ENCODE measurements at regions not wholly inside any gene's neighbourhood (a gene's known extent, or its start where the extent isn't known, plus 50 kb on each side); places are given as distances from the start of the nearest gene placed in this dataset.

DNA sequence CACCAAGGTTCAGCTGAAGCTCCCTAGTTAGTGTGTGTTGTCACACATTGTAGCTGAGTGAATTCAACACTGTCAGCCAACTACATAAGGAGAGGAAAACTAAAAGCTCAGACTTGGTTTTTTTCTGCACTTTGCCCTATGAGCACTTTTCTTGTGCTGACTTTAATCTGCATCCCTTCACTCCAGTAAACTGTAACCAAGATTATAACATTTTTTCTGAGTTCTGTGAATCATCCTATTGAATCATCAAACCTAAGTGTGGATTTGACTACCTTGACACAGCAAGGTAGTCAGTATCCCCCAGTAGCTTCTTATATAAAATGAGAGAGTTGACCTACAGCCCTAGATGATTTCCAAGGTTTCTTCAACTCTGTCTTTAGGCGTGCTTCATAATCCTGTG lies 325.0 kb downstream of the AGTPBP1 start:
- Histone ChIP-seq H3K27me3 (no peaks in the 10 kb centered on the region), H3K27ac (no peak overlapping the region), H3K4me3 (no peak overlapping the region), H3K9me3 (no peaks in the 10 kb centered on the region), H3K4me1 (no peaks in the 10 kb centered on the region), H3K36me3 (no peaks in the 10 kb centered on the region)
- no peak for DNase-seq (ENCODE audit: low spot score)
- TF ChIP-seq, protein P1, sequence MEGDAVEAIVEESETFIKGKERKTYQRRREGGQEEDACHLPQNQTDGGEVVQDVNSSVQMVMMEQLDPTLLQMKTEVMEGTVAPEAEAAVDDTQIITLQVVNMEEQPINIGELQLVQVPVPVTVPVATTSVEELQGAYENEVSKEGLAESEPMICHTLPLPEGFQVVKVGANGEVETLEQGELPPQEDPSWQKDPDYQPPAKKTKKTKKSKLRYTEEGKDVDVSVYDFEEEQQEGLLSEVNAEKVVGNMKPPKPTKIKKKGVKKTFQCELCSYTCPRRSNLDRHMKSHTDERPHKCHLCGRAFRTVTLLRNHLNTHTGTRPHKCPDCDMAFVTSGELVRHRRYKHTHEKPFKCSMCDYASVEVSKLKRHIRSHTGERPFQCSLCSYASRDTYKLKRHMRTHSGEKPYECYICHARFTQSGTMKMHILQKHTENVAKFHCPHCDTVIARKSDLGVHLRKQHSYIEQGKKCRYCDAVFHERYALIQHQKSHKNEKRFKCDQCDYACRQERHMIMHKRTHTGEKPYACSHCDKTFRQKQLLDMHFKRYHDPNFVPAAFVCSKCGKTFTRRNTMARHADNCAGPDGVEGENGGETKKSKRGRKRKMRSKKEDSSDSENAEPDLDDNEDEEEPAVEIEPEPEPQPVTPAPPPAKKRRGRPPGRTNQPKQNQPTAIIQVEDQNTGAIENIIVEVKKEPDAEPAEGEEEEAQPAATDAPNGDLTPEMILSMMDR (IDR thresholded peaks at IDR 0.05), result no peak

DNA sequence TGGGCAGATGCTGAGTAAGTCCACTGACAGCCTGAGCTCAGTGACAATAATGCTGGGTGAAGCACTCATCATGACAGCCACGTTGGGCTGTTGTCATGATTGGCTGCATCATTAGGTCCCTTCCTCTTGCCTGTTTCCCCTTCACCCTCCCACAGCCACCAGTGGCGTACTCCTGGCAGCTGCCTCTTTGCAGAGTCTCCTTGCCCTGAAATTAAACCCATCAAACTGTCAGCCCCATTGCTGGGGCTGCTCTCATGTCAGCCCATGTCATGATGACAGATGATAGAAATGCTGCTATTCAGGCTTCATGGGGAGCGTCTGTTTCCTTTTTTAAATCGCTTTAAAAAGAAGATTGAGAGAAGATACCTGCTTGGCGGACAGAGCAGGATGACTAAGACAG lies 327.4 kb downstream of the AGTPBP1 start:
- H3K4me3 ChIP-seq, result no peak overlapping the region

DNA sequence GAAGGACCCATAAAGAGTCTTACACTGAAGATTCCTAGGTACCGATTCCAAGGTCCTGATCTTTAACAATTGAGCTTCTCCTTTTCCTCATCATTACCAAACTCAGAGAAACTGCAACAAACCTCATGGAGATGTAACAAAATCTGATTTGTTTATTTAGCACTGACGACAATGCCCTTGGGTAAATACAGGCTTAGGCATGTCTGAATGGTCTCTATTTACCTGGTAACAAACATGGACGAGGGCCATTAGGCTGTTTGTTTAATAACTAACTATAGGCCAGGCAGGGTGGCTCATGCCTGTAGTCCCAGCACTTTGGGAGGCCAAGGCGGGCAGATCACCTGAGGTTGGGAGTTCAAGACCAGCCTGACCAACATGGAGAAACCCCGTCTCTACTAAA lies 333.3 kb downstream of the AGTPBP1 start:
- no peaks in the 10 kb centered on the region for H3K27me3 ChIP-seq
- no peaks in the 10 kb centered on the region for H3K36me3 ChIP-seq
- TF ChIP-seq, protein P1 (IDR thresholded peaks at IDR 0.05), result no peak
- no peak overlapping the region for H3K27ac ChIP-seq
- no peaks in the 10 kb centered on the region for H3K4me1 ChIP-seq
- DNase-seq (ENCODE audit: low spot score), result no peak
- H3K9me3 ChIP-seq, result no peaks in the 10 kb centered on the region
- no peak overlapping the region for H3K4me3 ChIP-seq

More for the DNA sequence above, 327.4 kb downstream of the AGTPBP1 start:
- H3K4me1 ChIP-seq, result no peaks in the 10 kb centered on the region
- TF ChIP-seq, protein P1 (IDR thresholded peaks at IDR 0.05), result no peak
- no peak overlapping the region for H3K27ac ChIP-seq
- no peaks in the 10 kb centered on the region for H3K27me3 ChIP-seq
- no peaks in the 10 kb centered on the region for H3K9me3 ChIP-seq
- no peaks in the 10 kb centered on the region for H3K36me3 ChIP-seq
- DNase-seq (ENCODE audit: low spot score), result no peak

DNA sequence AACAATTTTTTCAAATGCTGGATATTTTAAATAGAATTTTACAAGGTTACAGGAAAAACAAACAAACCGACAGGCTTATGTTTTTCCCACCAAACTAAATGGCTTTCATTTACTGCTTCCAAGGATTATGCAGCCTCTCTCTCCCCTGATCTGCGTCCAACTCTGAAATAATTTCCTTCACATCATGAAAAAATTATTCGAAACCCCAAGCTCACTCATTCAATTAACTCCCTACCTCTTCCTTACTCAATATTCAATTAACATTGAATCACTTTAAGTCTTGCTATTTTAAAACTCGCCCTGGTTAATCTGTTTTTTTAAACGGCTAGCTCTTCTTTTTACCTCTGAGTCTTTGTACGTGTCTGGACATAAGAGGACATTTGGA lies 336.2 kb downstream of the AGTPBP1 start:
- TF ChIP-seq, protein P1 (IDR thresholded peaks at IDR 0.05), result no peak
- Histone ChIP-seq H3K4me3 (no peak overlapping the region), H3K36me3 (no peaks in the 10 kb centered on the region), H3K27ac (no peak overlapping the region), H3K4me1 (peaks cover 0 to 17% of the 10 kb centered on the region in 2 donors), H3K27me3 (no peaks in the 10 kb centered on the region), H3K9me3 (no peaks in the 10 kb centered on the region)
- no peak for DNase-seq (ENCODE audit: low spot score)

DNA sequence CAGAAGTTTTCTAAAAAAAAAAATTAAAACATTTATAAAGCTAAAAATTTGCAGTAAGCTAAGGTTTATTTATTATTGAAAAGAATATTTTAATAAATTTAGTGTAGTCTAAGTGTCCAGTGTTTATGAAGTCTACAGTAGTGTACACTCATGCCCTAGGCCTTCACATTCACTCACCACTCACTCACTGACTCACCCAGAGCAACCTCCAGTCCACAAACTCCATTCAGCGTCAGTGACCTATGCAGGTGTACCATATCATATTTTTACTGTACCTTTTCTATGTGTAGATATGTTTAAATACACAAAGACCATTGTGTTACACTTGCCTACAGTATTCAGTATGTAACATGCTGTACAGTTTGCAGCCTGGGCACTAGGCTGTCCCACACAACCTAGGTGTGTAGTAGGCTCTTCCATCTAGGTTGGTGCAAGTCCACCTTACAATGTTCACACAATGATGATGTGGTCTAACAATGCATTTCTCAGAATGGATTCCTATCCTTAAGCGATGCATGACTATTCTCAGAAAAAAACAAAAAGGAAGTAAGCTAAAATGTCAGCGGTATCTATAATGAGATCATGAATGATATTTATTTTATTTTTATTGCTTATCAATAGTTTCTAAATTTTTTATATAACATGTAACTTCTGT lies 336.7 kb downstream of the AGTPBP1 start:
- DNase-seq (ENCODE audit: low spot score), result no peak
- Histone ChIP-seq H3K27ac (no peak overlapping the region), H3K4me3 (no peak overlapping the region), H3K9me3 (no peaks in the 10 kb centered on the region), H3K36me3 (no peaks in the 10 kb centered on the region), H3K27me3 (no peaks in the 10 kb centered on the region), H3K4me1 (peaks cover 0 to 17% of the 10 kb centered on the region in 2 donors)
- TF ChIP-seq, protein P1 (IDR thresholded peaks at IDR 0.05), result no peak

DNA sequence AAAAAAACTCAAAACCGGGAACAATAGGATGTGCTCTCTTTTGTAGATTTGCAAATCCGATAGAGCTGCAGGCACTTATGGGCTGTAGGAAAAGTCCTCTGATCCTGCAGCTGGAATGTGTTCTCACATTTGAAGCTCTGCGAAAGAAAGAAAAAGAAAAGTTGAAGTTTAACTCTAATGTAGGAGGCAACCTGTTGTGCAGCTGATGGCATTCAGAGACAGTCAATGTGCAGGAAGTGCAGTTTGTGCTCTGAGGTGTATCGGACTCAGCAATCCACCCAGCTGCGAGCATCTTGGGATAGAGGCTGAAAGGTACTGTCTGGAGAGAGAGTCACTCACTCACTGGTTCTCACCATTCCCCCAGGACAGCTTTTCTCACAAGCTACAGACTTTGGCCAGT lies 339.2 kb downstream of the AGTPBP1 start:
- Histone ChIP-seq H3K27me3 (no peaks in the 10 kb centered on the region), H3K4me1 (peaks cover 0 to 17% of the 10 kb centered on the region in 2 donors), H3K9me3 (no peaks in the 10 kb centered on the region), H3K36me3 (no peaks in the 10 kb centered on the region), H3K4me3 (no peak overlapping the region), H3K27ac (no peak overlapping the region)
- no peak for DNase-seq (ENCODE audit: low spot score)
- TF ChIP-seq, protein P1 (IDR thresholded peaks at IDR 0.05), result no peak
